ENCODE measurements at regions not wholly inside any gene's neighbourhood (a gene's known extent, or its start where the extent isn't known, plus 50 kb on each side); places are given as distances from the start of the nearest gene placed in this dataset.

DNA sequence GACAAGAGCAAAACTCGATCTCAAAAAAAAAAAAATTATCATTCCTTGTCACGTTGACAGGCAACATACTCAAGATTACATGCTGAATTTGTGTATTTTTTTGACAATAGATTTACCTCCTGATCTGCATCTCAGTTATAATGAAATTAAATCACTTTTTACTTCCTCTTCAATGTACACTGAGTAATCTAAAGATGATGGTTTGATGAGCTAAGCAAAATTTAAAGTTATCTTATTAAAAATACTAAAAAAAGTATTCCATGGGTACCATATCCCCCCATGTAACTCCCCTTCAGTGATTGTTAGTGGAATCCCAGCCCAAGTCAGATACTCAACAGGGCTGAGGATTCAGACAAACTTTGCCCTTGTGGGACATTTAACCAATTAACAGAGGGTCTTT lies 463.2 kb downstream of the OCA2 start:
- Histone ChIP-seq H3K9me3 (no peaks in the 10 kb centered on the region), H3K27me3 (replicated peaks; ENCODE audit: insufficient read depth) (no peaks in the 10 kb centered on the region), H3K4me1 (replicated peaks) (no peaks in the 10 kb centered on the region), H3K27ac (no peak overlapping the region), H3K4me3 (no peak overlapping the region), H3K36me3 (no peaks in the 10 kb centered on the region)
- no peak for DNase-seq (ENCODE audit: low spot score)
- intact Hi-C loops (cut with DNase I) = no loop called here
- TF ChIP-seq, protein P1, sequence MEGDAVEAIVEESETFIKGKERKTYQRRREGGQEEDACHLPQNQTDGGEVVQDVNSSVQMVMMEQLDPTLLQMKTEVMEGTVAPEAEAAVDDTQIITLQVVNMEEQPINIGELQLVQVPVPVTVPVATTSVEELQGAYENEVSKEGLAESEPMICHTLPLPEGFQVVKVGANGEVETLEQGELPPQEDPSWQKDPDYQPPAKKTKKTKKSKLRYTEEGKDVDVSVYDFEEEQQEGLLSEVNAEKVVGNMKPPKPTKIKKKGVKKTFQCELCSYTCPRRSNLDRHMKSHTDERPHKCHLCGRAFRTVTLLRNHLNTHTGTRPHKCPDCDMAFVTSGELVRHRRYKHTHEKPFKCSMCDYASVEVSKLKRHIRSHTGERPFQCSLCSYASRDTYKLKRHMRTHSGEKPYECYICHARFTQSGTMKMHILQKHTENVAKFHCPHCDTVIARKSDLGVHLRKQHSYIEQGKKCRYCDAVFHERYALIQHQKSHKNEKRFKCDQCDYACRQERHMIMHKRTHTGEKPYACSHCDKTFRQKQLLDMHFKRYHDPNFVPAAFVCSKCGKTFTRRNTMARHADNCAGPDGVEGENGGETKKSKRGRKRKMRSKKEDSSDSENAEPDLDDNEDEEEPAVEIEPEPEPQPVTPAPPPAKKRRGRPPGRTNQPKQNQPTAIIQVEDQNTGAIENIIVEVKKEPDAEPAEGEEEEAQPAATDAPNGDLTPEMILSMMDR (IDR thresholded peaks at IDR 0.05) = no peak
- no peak for TF ChIP-seq POLR2A (IDR thresholded peaks at IDR 0.05)
- TF ChIP-seq POLR2AphosphoS5 (IDR thresholded peaks at IDR 0.05) = no peak
- 82% methylated on average over 2 of the region's 2 CpGs for WGBS

DNA sequence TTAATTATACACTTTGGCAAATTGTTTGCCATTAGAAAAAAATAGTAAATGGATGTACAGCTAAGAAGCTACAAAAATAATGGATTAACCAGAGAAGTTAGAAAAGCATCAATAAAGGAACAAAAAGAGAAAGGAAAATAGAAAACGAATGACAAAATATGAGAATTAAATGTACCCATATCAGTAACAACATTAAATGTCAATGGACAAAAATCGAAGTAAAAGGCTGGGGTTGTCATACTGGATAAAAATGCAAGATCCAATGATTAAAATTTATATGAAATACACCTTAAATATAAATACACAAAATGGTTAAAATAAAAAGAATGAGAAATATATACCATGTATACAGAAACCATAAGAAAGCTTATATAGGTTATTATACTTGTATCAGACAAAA lies 470.6 kb downstream of the OCA2 start:
- intact Hi-C loops (cut with DNase I) = no loop called here
- no peak overlapping the region for H3K4me3 ChIP-seq
- no peak overlapping the region for H3K27ac ChIP-seq
- H3K4me1 ChIP-seq (replicated peaks) = no peaks in the 10 kb centered on the region
- 86% methylated on average over 2 of the region's 2 CpGs for WGBS
- no peaks in the 10 kb centered on the region for H3K27me3 ChIP-seq (replicated peaks; ENCODE audit: insufficient read depth)
- no peaks in the 10 kb centered on the region for H3K9me3 ChIP-seq
- no peak for TF ChIP-seq POLR2A (IDR thresholded peaks at IDR 0.05)
- TF ChIP-seq POLR2AphosphoS5 (IDR thresholded peaks at IDR 0.05) = no peak
- TF ChIP-seq, protein P1 (IDR thresholded peaks at IDR 0.05) = no peak
- no peak for DNase-seq (ENCODE audit: low spot score)
- no peaks in the 10 kb centered on the region for H3K36me3 ChIP-seq

DNA sequence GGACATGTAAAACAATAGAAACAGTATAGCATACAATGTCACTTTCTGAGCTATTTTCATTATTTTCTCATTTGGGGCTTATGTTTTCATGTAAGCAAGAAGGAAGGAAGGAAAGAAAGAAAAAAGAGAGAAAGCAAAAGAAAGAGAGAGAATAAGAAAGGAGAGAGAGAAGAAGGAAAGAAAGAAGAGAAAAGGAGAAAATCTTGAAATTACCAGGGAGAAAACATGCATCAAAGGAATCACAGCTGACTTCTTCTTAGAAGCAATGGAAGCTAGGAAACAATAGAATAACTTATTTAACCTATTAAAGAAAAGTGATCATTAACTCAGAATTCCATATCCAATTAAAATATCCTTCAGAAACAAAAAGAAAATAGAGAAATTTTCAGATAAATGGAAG lies 471.5 kb downstream of the OCA2 start:
- Histone ChIP-seq H3K4me1 (replicated peaks) (no peaks in the 10 kb centered on the region), H3K9me3 (no peaks in the 10 kb centered on the region), H3K27ac (no peak overlapping the region), H3K27me3 (replicated peaks; ENCODE audit: insufficient read depth) (no peaks in the 10 kb centered on the region), H3K4me3 (no peak overlapping the region), H3K36me3 (no peaks in the 10 kb centered on the region)
- DNase-seq (ENCODE audit: low spot score) = no peak
- intact Hi-C loops (cut with DNase I) = no loop called here
- no peak for TF ChIP-seq POLR2A (IDR thresholded peaks at IDR 0.05)
- TF ChIP-seq, protein P1 (IDR thresholded peaks at IDR 0.05) = no peak
- TF ChIP-seq POLR2AphosphoS5 (IDR thresholded peaks at IDR 0.05) = no peak

DNA sequence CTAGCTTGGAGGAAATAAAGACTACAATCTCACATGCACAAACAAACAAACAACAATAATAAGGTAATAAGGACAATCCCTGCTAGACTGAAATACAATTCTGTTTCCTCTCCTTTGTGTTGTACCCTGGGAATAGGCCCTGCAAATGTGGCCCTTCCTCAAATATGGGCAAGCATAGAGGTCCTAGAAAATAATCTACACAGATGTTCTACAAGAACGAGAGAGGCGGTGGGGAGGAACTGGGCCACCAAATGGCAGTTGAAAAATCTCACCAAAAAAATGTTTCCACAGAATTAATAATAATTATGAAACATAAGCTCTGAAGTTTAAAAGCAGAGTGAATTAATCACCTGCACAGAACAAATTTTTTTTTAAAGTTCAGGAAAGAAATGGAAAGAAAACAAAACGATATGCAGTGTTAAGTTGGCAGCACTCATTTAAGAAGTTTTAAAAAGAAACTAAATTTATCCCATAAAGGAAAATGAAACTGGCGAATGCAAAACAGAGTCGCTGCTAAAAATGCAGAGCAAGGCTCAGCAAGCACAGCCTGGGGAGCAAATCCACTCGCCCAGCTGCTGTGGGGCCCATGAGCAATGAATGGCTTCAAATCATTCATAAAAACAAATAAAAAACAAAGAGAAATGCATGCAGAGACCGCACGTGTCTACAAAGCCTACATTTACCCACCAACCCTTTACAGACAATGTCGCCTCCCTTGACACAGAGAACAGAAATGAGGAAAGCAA lies 475.4 kb downstream of the OCA2 start:
- 78% methylated on average over 9 of the region's 9 CpGs for WGBS
- no peak overlapping the region for H3K27ac ChIP-seq
- no peaks in the 10 kb centered on the region for H3K36me3 ChIP-seq
- DNase-seq (ENCODE audit: low spot score) = no peak
- intact Hi-C loops (cut with DNase I) = no loop called here
- no peak for TF ChIP-seq POLR2AphosphoS5 (IDR thresholded peaks at IDR 0.05)
- H3K27me3 ChIP-seq (replicated peaks; ENCODE audit: insufficient read depth) = no peaks in the 10 kb centered on the region
- no peak overlapping the region for H3K4me3 ChIP-seq
- H3K4me1 ChIP-seq (replicated peaks) = no peaks in the 10 kb centered on the region
- H3K9me3 ChIP-seq = no peaks in the 10 kb centered on the region

DNA sequence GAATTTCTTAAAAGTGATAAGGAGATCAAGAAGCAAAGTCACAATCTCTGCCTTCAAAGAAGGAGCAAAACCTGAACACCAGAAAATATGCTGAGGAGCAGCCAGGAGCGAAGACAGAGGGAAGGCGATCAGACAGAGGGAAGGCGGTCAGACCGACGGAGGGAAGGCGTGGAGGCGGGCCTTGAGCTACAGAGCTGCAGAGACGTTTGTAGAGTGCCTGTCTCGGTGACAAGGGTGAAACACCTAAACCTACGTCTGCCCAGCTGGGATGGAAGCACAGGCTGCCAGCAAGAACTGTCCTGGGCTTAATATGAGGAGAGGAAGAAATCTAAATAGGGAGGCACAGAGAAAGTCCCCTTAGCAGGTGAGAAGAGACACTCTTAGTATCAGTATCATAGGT lies 476.0 kb downstream of the OCA2 start:
- Histone ChIP-seq H3K9me3 (no peaks in the 10 kb centered on the region), H3K4me3 (no peak overlapping the region), H3K4me1 (replicated peaks) (no peaks in the 10 kb centered on the region), H3K36me3 (no peaks in the 10 kb centered on the region), H3K27ac (no peak overlapping the region), H3K27me3 (replicated peaks; ENCODE audit: insufficient read depth) (no peaks in the 10 kb centered on the region)
- intact Hi-C loops (cut with DNase I) = no loop called here
- no peak for DNase-seq (ENCODE audit: low spot score)
- TF ChIP-seq, protein P1 (IDR thresholded peaks at IDR 0.05) = no peak
- WGBS = 81% methylated on average over 10 of the region's 10 CpGs

Data from prostate gland (tissue), 2 donors.